Panc1 (cell line): ENCODE measurements at regions not wholly inside any gene's neighbourhood (a gene's known extent, or its start where the extent isn't known, plus 50 kb on each side); places are given as distances from the start of the nearest gene placed in this dataset.

Experiments used
- ATAC-seq: fragments of 200-7000 bp; cut with Tn5 transposase; 2 replicates; pipeline ENCODE4 v1.9.1; 2020; ENCODE audit warnings: mild to moderate bottlenecking, moderate library complexity
- BruUV-seq: library from RNA; stranded (reverse); fragments of 400-500 nt; replicated peaks from 2 replicates; lab custom pipeline; 2021; lab: Mats Ljungman, UMichigan
- CTCF ChIA-PET: fragments of 300-600 bp; sonication (Branson Sonifier 250); formaldehyde crosslinking; loops from one replicate; lab custom pipeline; 2022; ENCODE audit warnings: antibody characterized with exemption; lab: Charles Lee
- POLR2A ChIA-PET: fragments of 300-600 bp; sonication (Branson Sonifier 250); formaldehyde crosslinking; loops from one replicate; lab custom pipeline; 2022; ENCODE audit warnings: antibody characterized with exemption; lab: Charles Lee
- DNase-seq: peaks from one replicate; pipeline ENCODE4 v3.0.0-alpha.2; 2010; ENCODE audit warnings: low read depth, low spot score
- H3K27ac ChIP-seq: 2 replicates; pipeline ENCODE4 v1.5.1; 2011; ENCODE audit warnings: mild to moderate bottlenecking, low read length, inconsistent platforms
- H3K27me3 ChIP-seq: fragments of 200-500 bp; sonication (Bioruptor generic); 2 replicates; pipeline ENCODE4 v1.6.0; 2014; ENCODE audit warnings: low read length, inconsistent platforms; ENCODE audit not compliant: control insufficient read depth, insufficient read depth
- H3K36me3 ChIP-seq: fragments of 200-500 bp; sonication (Bioruptor generic); 2 replicates; pipeline ENCODE4 v1.5.1; 2014; ENCODE audit warnings: inconsistent platforms, mild to moderate bottlenecking, low read length, moderate library complexity; ENCODE audit not compliant: control insufficient read depth, insufficient read depth
- H3K4me1 ChIP-seq: 2 replicates; pipeline ENCODE4 v1.5.1; 2011; ENCODE audit warnings: inconsistent platforms, mild to moderate bottlenecking, low read length, moderate library complexity; ENCODE audit not compliant: control insufficient read depth, insufficient read depth
- H3K4me3 ChIP-seq, 2 experiments: 2 replicates each; pipeline ENCODE4 v1.5.1; 2011 to 2012; ENCODE audit warnings: low read depth in 2 of 2, low read length in 2 of 2, mild to moderate bottlenecking in 2 of 2, inconsistent platforms in 1 of 2, moderate library complexity in 1 of 2
- H3K9me3 ChIP-seq: fragments of 200-500 bp; sonication (Bioruptor generic); 2 replicates; pipeline ENCODE4 v1.5.1; 2014; ENCODE audit warnings: low read depth, mild to moderate bottlenecking, inconsistent platforms, low read length, moderate library complexity; ENCODE audit not compliant: control insufficient read depth, insufficient read depth
- CTCF ChIP-seq: fragments of 450-650 bp; IDR thresholded peaks from 2 replicates; pipeline ENCODE4 v1.5.1; 2017; ENCODE audit warnings: mild to moderate bottlenecking
- POLR2AphosphoS5 ChIP-seq: IDR thresholded peaks from 2 replicates; pipeline ENCODE4 v1.6.1; 2012; ENCODE audit warnings: mild to moderate bottlenecking, low read depth, low read length, moderate library complexity
- SIN3A ChIP-seq: IDR thresholded peaks from 2 replicates; pipeline ENCODE4 v1.6.1; 2012; ENCODE audit warnings: low read depth, mild to moderate bottlenecking, low read length, moderate library complexity, borderline replicate concordance; ENCODE audit not compliant: insufficient read depth
- TCF7L2 ChIP-seq: IDR thresholded peaks from 2 replicates; pipeline ENCODE4 v1.6.1; 2011; ENCODE audit warnings: mild to moderate bottlenecking, low read depth, low read length, inconsistent platforms
- in situ Hi-C: cut with HindIII; loops from 2 replicates; pipeline ENCODE4 v1.10.0; 2016; ENCODE audit warnings: low sequenced_read_pairs, low pct_unique_long_range_greater_than_20kb
- intact Hi-C: fragments of 100-400 bp; cut with micrococcal nuclease; formaldehyde crosslinking; loops from one replicate; pipeline ENCODE4 v1.10.0; 2022; ENCODE audit not compliant: unreplicated experiment
- TF ChIP-seq, protein P1 (sequence below), 2 experiments: IDR thresholded peaks; 2 replicates each; pipeline ENCODE4 v1.6.1; 2011 to 2012; ENCODE audit warnings: low read depth in 2 of 2, control low read depth in 1 of 2, low read length in 1 of 2, mild to moderate bottlenecking in 1 of 2, moderate library complexity in 1 of 2; ENCODE audit not compliant: insufficient read depth in 1 of 2

DNA sequence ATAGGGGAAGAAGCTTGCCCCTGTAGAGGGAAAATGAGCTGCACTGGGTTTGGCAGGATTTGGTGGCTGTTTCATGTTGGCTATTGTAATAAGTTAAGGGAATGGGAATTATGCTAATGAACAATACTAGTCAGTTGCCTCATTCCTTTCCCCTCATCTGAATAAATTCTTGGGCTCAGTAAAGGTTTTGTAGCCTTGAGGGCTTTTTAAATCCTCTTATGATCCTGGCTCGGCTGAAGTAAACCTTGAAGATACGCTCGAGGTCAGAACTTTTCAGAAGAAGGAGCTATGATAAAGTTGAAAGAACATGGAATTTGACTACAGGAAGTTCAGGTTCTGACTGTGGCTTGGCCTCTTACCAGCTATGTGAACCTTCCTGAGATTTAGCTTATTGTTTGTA lies 448.7 kb downstream of the RAB38 start:
- no peak for TF ChIP-seq TCF7L2
- TF ChIP-seq, protein P1, sequence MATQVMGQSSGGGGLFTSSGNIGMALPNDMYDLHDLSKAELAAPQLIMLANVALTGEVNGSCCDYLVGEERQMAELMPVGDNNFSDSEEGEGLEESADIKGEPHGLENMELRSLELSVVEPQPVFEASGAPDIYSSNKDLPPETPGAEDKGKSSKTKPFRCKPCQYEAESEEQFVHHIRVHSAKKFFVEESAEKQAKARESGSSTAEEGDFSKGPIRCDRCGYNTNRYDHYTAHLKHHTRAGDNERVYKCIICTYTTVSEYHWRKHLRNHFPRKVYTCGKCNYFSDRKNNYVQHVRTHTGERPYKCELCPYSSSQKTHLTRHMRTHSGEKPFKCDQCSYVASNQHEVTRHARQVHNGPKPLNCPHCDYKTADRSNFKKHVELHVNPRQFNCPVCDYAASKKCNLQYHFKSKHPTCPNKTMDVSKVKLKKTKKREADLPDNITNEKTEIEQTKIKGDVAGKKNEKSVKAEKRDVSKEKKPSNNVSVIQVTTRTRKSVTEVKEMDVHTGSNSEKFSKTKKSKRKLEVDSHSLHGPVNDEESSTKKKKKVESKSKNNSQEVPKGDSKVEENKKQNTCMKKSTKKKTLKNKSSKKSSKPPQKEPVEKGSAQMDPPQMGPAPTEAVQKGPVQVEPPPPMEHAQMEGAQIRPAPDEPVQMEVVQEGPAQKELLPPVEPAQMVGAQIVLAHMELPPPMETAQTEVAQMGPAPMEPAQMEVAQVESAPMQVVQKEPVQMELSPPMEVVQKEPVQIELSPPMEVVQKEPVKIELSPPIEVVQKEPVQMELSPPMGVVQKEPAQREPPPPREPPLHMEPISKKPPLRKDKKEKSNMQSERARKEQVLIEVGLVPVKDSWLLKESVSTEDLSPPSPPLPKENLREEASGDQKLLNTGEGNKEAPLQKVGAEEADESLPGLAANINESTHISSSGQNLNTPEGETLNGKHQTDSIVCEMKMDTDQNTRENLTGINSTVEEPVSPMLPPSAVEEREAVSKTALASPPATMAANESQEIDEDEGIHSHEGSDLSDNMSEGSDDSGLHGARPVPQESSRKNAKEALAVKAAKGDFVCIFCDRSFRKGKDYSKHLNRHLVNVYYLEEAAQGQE (IDR thresholded peaks at IDR 0.05; ENCODE audit: insufficient read depth in 1 of 2, low read depth in 2 of 2, low read length in 1 of 2) = no peak
- TF ChIP-seq SIN3A = no peak
- TF ChIP-seq POLR2AphosphoS5 = no peak
- TF ChIP-seq CTCF = no peak
- BruUV-seq = no TSS peak
- Histone ChIP-seq H3K4me1 (no peaks in the 10 kb centered on the region), H3K27ac (no peak overlapping the region), H3K36me3 (no peaks in the 10 kb centered on the region), H3K9me3 (no peaks in the 10 kb centered on the region), H3K4me3 (no peak overlapping the region), H3K27me3 (no peaks in the 10 kb centered on the region)
- intact Hi-C loops = no loop called here
- in situ Hi-C loops = no loop called here
- POLR2A ChIA-PET = interaction anchor here (0.5 kb wide), 1 partner anchor 1973 kb away, joined by 8 read pairs; no protein-coding TSS in a partner anchor
- ATAC-seq (no peak), DNase-seq (no peak)
- CTCF ChIA-PET = no interaction called here

GRCh38 chr11:87724358-87724757 lies 450.9 kb downstream of the RAB38 start:
- Histone ChIP-seq H3K9me3 (no peaks in the 10 kb centered on the region), H3K27me3 (no peaks in the 10 kb centered on the region), H3K4me3 (no peak overlapping the region), H3K36me3 (no peaks in the 10 kb centered on the region), H3K27ac (no peak overlapping the region), H3K4me1 (no peaks in the 10 kb centered on the region)
- ATAC-seq (no peak), DNase-seq (no peak)
- ChIA-PET POLR2A (no interaction called here), CTCF (no interaction called here)
- no TSS peak for BruUV-seq
- TF ChIP-seq POLR2AphosphoS5 (no peak), TCF7L2 (no peak), CTCF (no peak), SIN3A (no peak)
- TF ChIP-seq, protein P1 (IDR thresholded peaks at IDR 0.05; ENCODE audit: insufficient read depth in 1 of 2, low read depth in 2 of 2, low read length in 1 of 2) = no peak
- in situ Hi-C loops = no loop called here
- intact Hi-C loops = no loop called here
